OCI-LY3 (cell line): ENCODE measurements at regions not wholly inside any gene's neighbourhood (a gene's known extent, or its start where the extent isn't known, plus 50 kb on each side); places are given as distances from the start of the nearest gene placed in this dataset.

Experiments
- H2AFZ ChIP-seq: fragments of 200-600, 300-600 bp; shearing (Covaris generic); 2 replicates; pipeline ENCODE4 v1.6.0; 2014; ENCODE audit warnings: antibody characterized with exemption, low read depth, low read length
- H3K27ac ChIP-seq: fragments of 200-600, 300-600 bp; sonication (generic); 2 replicates; pipeline ENCODE4 v1.5.1; 2014; ENCODE audit warnings: mild to moderate bottlenecking, low read length, moderate library complexity, mixed read lengths
- H3K27me3 ChIP-seq: fragments of 200-600, 300-600 bp; sonication (generic); 2 replicates; pipeline ENCODE4 v1.6.1; 2014; ENCODE audit warnings: low read depth, low read length, mixed read lengths
- H3K36me3 ChIP-seq: fragments of 200-600, 300-600 bp; sonication (generic); replicated peaks from 2 replicates; pipeline ENCODE3; 2014; ENCODE audit warnings: low read depth, low read length, mixed read lengths
- H3K4me1 ChIP-seq: fragments of 300-600, 200-600 bp; sonication (generic); 2 replicates; pipeline ENCODE4 v1.6.1; 2014; ENCODE audit warnings: low read length, mixed read lengths
- H3K4me2 ChIP-seq: fragments of 200-600, 300-600 bp; sonication (generic); 2 replicates; pipeline ENCODE4 v1.6.1; 2014; ENCODE audit warnings: low read length, mixed read lengths
- H3K4me3 ChIP-seq: fragments of 300-600, 200-600 bp; sonication (generic); 2 replicates; pipeline ENCODE4 v1.5.1; 2014; ENCODE audit warnings: antibody characterized with exemption, mild to moderate bottlenecking, low read length, moderate library complexity
- H3K79me2 ChIP-seq: fragments of 300-600, 200-600 bp; shearing (Covaris generic); 2 replicates; pipeline ENCODE4 v1.6.1; 2014; ENCODE audit warnings: mild to moderate bottlenecking, low read length, mixed read lengths
- H3K9ac ChIP-seq: fragments of 300-600, 200-600 bp; shearing (Covaris generic); 2 replicates; pipeline ENCODE4 v1.6.0; 2014; ENCODE audit warnings: mild to moderate bottlenecking, low read length, moderate library complexity
- H3K9me3 ChIP-seq: fragments of 200-600, 300-600 bp; shearing (Covaris generic); 2 replicates; pipeline ENCODE4 v1.6.1; 2014; ENCODE audit warnings: low read length, mixed read lengths; ENCODE audit not compliant: insufficient read depth
- H4K20me1 ChIP-seq: fragments of 200-600, 300-600 bp; sonication (generic); 2 replicates; pipeline ENCODE4 v1.6.1; 2016; ENCODE audit warnings: low read length, mixed read lengths; ENCODE audit not compliant: insufficient read depth
- CTCF ChIP-seq: fragments of 200-600, 300-600 bp; sonication (generic); IDR thresholded peaks from 2 replicates; pipeline ENCODE4 v1.5.1; 2014; ENCODE audit warnings: antibody characterized with exemption, low read length, low read depth
- EZH2phosphoT487 ChIP-seq: fragments of 200-600 bp; shearing (Covaris generic); IDR thresholded peaks from 2 replicates; pipeline ENCODE4 v1.6.1; 2018; ENCODE audit warnings: antibody characterized with exemption, mixed run types, low read depth

GRCh38 chr5:124576848-124577409, 169.5 kb downstream of the ZNF608 start:
- no peak overlapping the region for H3K9ac ChIP-seq
- H3K4me2 ChIP-seq: no peak overlapping the region
- no peaks in the 10 kb centered on the region for H4K20me1 ChIP-seq
- no peaks in the 10 kb centered on the region for H3K9me3 ChIP-seq
- no peak for TF ChIP-seq CTCF
- no peak for TF ChIP-seq EZH2phosphoT487
- no peak overlapping the region for H2AFZ ChIP-seq
- H3K4me3 ChIP-seq: no peak overlapping the region
- 0 out of 2 replicates have a peak, but pooled peaks cover under 1% of the 10 kb centered on the region for H3K4me1 ChIP-seq
- no peaks in the 10 kb centered on the region for H3K79me2 ChIP-seq
- no peak overlapping the region for H3K27ac ChIP-seq
- H3K36me3 ChIP-seq: no peaks in the 10 kb centered on the region
- H3K27me3 ChIP-seq: no peaks in the 10 kb centered on the region

- Histone ChIP-seq H3K27me3 (no peaks in the 10 kb centered on the region), H4K20me1 (no peaks in the 10 kb centered on the region), H3K27ac (no peak overlapping the region), H3K4me2 (no peak overlapping the region), H3K9ac (no peak overlapping the region), H3K4me3 (no peak overlapping the region), H3K36me3 (no peaks in the 10 kb centered on the region), H3K9me3 (no peaks in the 10 kb centered on the region), H3K4me1 (no peaks in the 10 kb centered on the region), H3K79me2 (no peaks in the 10 kb centered on the region), H2AFZ (no peak overlapping the region)
- no peak for TF ChIP-seq EZH2phosphoT487
- no peak for TF ChIP-seq CTCF
Observed at GRCh38 chr5:124575725-124576124, 170.7 kb downstream of the ZNF608 start.

DNA sequence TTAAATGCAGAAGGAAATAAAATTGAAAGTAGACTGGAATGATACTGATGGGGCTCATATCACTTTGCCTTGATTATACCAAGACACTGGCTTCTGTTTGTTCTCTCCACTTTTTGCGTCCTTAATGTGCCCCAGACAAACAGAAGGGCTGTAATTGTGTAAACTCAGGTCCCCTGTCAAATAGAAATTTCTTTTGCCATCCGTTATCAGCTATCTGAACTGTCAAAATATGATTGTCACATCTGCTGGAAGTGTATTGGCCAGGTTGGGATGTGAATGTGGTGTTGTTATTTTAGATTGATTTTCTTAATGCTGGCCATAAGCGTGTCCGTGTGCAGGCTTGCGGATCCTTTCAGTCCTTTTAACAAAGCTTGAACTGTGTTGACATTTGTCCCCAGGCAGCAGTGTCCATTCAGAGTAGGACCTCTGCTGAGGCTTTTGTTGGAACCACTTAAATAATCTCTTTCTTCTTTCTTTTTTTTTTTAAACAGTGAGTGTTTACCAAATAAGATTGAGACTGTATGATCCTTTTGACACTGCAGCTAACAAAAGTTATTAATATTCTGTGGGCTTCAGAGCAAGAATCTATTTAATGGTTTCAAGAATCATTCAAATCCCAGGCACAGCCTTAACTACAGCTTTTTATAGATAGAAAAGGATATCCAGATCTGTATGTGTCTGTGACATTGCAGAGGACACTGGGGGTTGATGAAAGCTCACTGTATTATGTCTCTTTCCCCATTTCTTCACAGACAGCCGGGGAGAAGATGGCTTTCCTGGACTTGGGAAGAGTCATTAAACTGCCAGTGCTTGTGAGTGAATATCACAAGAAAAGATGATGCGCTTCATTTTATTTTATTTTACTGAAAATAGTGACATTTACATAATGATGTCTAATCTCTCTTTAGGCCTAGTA, 171.7 kb downstream of the ZNF608 start:
- Histone ChIP-seq H3K4me1 (no peaks in the 10 kb centered on the region), H3K4me3 (no peak overlapping the region), H4K20me1 (no peaks in the 10 kb centered on the region), H3K27me3 (no peaks in the 10 kb centered on the region), H3K9me3 (no peaks in the 10 kb centered on the region), H3K79me2 (no peaks in the 10 kb centered on the region), H3K9ac (no peak overlapping the region), H3K4me2 (no peak overlapping the region), H2AFZ (no peak overlapping the region), H3K36me3 (no peaks in the 10 kb centered on the region), H3K27ac (no peak overlapping the region)
- TF ChIP-seq CTCF (no peak), EZH2phosphoT487 (no peak)

DNA sequence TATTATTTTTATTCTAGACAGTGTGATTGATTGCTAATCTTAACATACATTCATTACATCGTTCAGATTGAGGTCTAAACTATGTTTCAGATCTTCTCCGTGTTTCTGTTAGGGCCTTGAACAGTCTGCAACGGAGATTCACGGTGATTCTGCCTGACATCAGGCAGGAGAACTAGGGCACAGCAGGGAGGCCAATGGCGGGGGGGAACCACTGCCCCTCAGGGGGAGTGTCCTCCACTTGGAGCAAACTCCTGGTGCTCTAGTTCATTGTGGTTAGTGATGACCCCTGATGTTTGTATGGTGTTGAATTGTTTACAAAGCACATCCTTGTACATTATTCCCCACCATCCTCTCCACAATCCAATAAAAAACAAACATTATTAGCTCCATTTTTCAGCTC, 173.5 kb downstream of the ZNF608 start:
- H3K4me2 ChIP-seq: no peak overlapping the region
- H3K36me3 ChIP-seq: no peaks in the 10 kb centered on the region
- H3K4me3 ChIP-seq: no peak overlapping the region
- no peak overlapping the region for H2AFZ ChIP-seq
- H4K20me1 ChIP-seq: no peaks in the 10 kb centered on the region
- H3K27ac ChIP-seq: no peak overlapping the region
- H3K4me1 ChIP-seq: no peaks in the 10 kb centered on the region
- H3K9ac ChIP-seq: no peak overlapping the region
- H3K79me2 ChIP-seq: no peaks in the 10 kb centered on the region
- H3K9me3 ChIP-seq: no peaks in the 10 kb centered on the region
- H3K27me3 ChIP-seq: no peaks in the 10 kb centered on the region
- TF ChIP-seq EZH2phosphoT487 (no peak), CTCF (no peak)
